ENCODE measurements at regions not wholly inside any gene's neighbourhood (a gene's known extent, or its start where the extent isn't known, plus 50 kb on each side); places are given as distances from the start of the nearest gene placed in this dataset.

- FAIRE-seq = no peak
Measured at GRCh38 chr10:35813219-35813618, 171.1 kb upstream of the FZD8 start.

GRCh38 chr10:35808344-35808743 lies 166.2 kb upstream of the FZD8 start:
- Histone ChIP-seq H3K4me3 (no peak overlapping the region), H3K27ac (no peak overlapping the region), H3K36me3 (no peaks in the 10 kb centered on the region), H3K27me3 (no peaks in the 10 kb centered on the region), H3K4me1 (no peaks in the 10 kb centered on the region), H3K9me3 (no peaks in the 10 kb centered on the region)
- intact Hi-C loops (cut with DNase I) = no loop called here
- TF ChIP-seq CTCF (IDR thresholded peaks at IDR 0.05) = no peak
- ATAC-seq = no peak
- FAIRE-seq = no peak
- 89 to 96% methylated on average over 1 of the region's 1 CpG for WGBS, 2 donors
- DNase-seq = no peak

More at GRCh38 chr10:35813219-35813618, 171.1 kb upstream of the FZD8 start:
- WGBS, 2 donors = 80 to 86% methylated on average over 4 of the region's 4 CpGs
- DNase-seq (no peak), ATAC-seq (no peak)
- Histone ChIP-seq H3K36me3 (no peaks in the 10 kb centered on the region), H3K27me3 (no peaks in the 10 kb centered on the region), H3K27ac (no peak overlapping the region), H3K9me3 (no peaks in the 10 kb centered on the region), H3K4me1 (no peaks in the 10 kb centered on the region), H3K4me3 (no peak overlapping the region)
- TF ChIP-seq CTCF (IDR thresholded peaks at IDR 0.05) = no peak
- intact Hi-C loops (cut with DNase I) = no loop called here

- no peaks in the 10 kb centered on the region for H3K9me3 ChIP-seq
- FAIRE-seq (no peak), DNase-seq (no peak), ATAC-seq (no peak)
- no peaks in the 10 kb centered on the region for H3K4me1 ChIP-seq
- 61 to 86% methylated on average over 2 of the region's 2 CpGs for WGBS, 2 donors
- H3K27ac ChIP-seq = no peak overlapping the region
- intact Hi-C loops (cut with DNase I) = no loop called here
- H3K27me3 ChIP-seq = no peaks in the 10 kb centered on the region
- no peaks in the 10 kb centered on the region for H3K36me3 ChIP-seq
- TF ChIP-seq CTCF (IDR thresholded peaks at IDR 0.05) = no peak
- H3K4me3 ChIP-seq = no peak overlapping the region
Measured at GRCh38 chr10:35803046-35803445, 160.9 kb upstream of the FZD8 start.

GRCh38 chr10:35797187-35797586 lies 155.1 kb upstream of the FZD8 start:
- H3K27ac ChIP-seq = no peak overlapping the region
- 74 to 77% methylated on average over 2 of the region's 2 CpGs for WGBS, 2 donors
- no peaks in the 10 kb centered on the region for H3K4me1 ChIP-seq
- H3K4me3 ChIP-seq = no peak overlapping the region
- no peaks in the 10 kb centered on the region for H3K36me3 ChIP-seq
- FAIRE-seq (no peak), ATAC-seq (no peak), DNase-seq (no peak)
- H3K9me3 ChIP-seq = no peaks in the 10 kb centered on the region
- intact Hi-C loops (cut with DNase I) = no loop called here
- no peaks in the 10 kb centered on the region for H3K27me3 ChIP-seq
- TF ChIP-seq CTCF (IDR thresholded peaks at IDR 0.05) = no peak

- ATAC-seq = no peak
- no peaks in the 10 kb centered on the region for H3K36me3 ChIP-seq
- no peak for FAIRE-seq
- no peak for DNase-seq
- no peaks in the 10 kb centered on the region for H3K9me3 ChIP-seq
- TF ChIP-seq CTCF (IDR thresholded peaks at IDR 0.05) = no peak
- no peaks in the 10 kb centered on the region for H3K4me1 ChIP-seq
- no peak overlapping the region for H3K4me3 ChIP-seq
- intact Hi-C loops (cut with DNase I) = no loop called here
- H3K27me3 ChIP-seq = no peaks in the 10 kb centered on the region
- WGBS, 2 donors = 59 to 68% methylated on average over 13 of the region's 13 CpGs
- no peak overlapping the region for H3K27ac ChIP-seq
Measured at GRCh38 chr10:35795131-35795824, 153.2 kb upstream of the FZD8 start.
